Cerebellar cortex (tissue), 1 donor: ENCODE measurements at regions not wholly inside any gene's neighbourhood (a gene's known extent, or its start where the extent isn't known, plus 50 kb on each side); places are given as distances from the start of the nearest gene placed in this dataset.

ENCODE experiments used
- DNase-seq: peaks from one replicate; pipeline ENCODE4 v3.0.0-alpha.2; 2015; ENCODE audit warnings: low spot score

DNA sequence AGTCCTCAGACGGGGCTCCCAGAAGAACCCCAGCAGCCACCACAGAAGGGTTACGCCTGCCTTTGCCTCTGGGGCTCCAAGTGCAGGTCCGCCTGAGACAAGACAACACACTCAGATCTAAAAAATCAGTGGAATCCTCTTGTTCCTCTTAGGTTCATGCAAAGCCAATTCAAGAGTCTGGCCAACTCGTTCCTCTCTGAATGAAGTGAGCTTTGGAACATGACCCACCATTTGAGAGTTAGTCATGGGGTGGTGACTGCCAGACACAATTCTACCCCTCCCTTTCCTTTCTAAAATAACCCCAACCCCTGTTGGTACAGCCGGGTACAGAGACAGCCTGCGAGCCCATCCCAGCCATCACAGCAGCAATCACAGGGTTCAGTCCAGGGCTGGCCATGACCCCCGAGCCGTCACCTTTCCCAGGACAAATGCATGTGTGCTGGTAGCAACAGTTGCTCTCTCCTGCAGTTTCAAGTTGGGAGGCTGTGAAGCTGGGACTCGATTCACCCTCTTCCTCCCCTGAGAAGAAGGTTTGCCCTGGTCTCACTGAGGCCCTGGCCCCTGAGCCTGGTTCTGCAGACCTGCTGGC is 183.1 kb upstream of the SH3BP4 start:
- no peak for DNase-seq

DNA sequence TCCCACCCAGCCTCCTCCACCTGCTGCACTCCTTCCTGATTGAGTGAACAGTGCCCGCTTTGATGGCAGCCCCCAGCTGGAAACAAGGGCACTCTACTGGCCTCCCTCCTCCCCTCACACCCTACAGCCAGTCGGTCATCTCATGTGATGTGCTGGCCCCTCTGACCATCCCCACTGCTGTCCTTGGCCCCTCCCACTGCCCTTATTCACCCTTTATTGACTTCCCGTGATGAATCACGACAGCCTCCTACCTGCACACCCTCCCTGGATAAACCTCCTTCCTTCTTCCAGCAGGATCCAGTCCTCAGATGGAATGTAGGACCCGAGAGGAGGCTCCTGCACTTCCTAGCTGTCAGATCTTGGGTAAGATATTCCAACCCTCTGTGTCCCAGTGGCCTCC is 186.5 kb upstream of the SH3BP4 start:
- no peak for DNase-seq

DNA sequence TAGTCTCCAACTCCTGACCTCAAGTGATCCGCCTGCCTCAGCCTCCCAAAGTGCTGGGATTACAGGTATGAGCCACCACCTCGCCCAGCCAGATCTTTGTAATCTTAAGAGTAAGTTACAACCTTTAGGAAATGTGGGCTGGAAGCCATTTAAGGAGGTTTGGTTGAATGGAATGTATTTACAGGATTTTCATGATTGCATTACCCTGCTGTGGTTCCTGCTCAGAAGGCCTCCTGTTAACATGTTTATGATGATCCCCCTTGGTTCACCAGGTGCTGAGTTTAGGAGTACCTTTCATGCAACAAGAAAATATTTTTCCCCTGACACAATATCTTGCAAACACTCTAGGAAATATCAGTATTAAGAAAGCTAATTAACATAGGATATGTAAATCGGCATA is 187.4 kb upstream of the SH3BP4 start:
- no peak for DNase-seq

DNA sequence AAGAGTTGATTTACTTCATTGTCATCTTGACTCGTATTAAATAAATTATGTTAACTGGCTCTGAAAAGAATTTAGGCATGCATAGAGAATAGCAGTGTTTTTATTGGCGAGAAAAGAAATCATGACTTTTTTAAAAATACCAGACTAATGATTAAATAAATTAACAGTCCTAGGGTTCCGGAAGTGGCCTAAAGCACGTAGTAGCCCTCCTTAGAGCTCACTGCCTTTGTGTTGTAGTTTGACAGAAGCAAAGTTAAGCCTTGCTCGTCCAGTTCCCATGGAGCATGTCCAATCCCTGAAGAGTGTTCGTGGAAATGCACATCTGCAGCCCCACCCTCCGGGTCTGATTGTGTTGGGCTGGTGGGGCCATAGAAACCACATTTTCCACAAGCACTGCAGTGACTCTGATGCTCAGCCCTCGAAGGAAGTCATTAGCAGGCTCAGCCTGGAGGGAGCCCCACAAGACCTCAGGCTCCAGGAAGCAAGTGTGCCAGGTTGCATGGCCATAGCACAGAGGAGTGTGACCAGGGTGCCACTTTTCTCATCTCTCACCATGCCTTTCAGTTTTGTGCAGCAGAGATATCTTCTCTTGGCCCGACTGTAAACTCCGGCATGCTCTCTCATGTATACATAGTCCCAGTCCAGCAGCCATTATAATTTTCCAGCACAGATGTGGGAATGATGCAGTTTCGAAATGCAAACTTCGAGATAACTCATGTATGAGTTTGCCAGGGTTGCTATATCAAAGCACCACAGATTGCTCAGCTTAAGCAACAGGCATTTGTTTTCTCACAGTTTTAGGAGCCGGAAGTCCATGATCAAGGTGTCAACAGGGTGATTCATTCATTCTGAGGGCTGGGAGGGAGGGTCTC is 188.6 kb upstream of the SH3BP4 start:
- DNase-seq, result no peak

DNA sequence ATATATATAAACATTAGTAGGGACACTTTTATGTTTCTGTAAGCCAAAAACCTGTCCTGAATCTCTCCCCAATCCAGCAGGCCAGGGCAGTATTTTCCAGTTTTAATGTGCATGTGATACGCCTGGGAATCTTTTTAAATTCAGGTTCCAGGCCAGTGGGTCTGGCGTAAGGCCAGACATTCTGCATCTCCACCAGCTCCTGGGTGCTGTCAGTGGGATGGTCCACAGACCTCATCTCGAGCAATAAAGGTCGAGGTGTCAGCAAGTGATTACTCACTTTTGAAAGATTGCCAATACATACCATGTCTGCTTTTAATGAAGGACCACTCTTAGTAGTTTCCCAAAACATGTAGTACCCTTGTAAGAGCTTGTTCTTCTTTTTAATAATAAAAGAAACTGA is 189.9 kb upstream of the SH3BP4 start:
- DNase-seq, result no peak

DNA sequence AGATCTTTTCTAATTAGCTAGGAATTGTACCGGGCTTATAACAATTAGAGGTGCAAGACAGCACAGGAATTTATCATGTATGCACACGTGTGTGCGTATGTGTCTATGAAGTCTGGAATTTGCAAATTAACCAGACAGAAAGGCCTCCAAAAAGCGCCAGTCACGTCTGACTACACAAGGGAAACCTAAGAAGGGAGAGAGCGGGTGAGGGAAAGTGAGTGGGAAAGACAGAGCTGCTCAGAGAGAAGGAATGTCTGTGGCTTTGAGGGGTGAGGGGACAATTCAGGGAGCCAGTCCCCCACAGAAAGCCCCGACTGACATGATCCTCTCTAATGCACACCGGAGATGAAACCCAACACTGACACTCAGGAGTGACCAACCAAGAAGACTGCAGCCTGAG is 197.7 kb upstream of the SH3BP4 start:
- no peak for DNase-seq

DNA sequence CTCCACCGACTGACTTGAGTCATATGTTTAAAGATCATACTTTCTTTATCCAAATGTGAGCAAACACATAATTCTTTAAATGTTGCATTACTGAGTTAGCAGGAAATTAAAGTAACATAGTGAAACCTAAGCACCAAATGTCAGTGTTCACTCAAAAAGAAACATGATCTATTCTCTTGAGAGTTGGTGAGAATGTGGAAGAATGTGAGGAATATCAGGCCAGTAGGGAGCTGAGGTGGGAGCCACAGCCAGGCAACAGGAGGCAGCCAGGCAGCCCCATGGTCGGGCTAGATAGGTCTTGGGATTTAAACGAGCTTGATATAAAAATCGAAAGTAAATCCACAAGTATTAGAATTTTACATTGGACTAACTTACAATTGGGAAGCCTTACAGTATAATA is 198.1 kb upstream of the SH3BP4 start:
- no peak for DNase-seq

DNA sequence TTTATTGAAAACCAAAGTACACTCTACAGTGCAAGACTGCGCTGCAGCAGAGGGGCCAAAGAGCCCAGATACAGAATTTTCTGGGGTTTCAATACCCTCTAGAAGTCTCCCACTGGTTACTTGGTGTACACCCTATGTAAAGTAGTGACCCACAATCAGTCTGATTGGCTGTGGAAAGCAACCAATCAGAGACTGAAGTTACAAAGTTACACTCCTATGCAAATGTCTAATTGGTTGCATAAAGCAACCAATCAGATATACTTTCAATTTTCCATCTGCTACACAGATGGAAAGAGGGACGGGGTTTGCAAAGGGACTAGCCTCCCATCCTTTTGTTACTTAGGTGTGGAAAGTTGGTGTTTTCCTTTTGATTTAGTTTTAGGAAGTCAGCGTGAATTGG is 198.9 kb upstream of the SH3BP4 start:
- DNase-seq, result no peak

DNA sequence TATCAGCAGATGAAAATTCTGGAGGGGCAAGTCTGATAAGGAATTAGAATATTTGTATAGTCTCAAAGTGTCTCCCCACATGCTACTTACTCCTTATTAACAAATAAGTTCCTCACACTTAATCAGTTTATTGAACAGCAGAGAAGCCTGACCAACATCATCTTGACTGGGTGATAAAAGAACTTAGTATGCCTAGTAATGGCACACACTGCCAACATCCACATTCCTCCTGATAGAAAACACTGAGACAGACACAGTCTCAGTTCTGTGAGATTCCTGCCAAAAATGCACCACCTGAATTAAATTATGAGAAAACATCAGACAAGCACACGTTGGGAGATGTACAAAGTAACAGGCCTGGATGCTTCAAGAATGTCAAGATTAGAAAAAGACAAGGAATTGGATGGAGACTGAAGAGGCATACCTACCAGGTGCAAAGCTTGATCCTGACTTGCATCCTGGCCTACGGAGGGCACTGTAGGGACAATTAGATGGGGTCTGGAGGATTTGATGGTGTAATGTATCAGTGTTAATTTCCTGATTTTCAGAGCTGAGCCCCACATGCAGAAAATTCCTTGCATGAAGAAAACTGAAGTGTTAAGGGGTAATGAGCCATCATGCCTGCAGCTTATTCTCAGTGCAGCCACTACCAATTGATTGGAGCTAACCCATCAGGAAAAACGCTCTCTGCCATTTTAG is 200.4 kb upstream of the SH3BP4 start:
- DNase-seq, result no peak

DNA sequence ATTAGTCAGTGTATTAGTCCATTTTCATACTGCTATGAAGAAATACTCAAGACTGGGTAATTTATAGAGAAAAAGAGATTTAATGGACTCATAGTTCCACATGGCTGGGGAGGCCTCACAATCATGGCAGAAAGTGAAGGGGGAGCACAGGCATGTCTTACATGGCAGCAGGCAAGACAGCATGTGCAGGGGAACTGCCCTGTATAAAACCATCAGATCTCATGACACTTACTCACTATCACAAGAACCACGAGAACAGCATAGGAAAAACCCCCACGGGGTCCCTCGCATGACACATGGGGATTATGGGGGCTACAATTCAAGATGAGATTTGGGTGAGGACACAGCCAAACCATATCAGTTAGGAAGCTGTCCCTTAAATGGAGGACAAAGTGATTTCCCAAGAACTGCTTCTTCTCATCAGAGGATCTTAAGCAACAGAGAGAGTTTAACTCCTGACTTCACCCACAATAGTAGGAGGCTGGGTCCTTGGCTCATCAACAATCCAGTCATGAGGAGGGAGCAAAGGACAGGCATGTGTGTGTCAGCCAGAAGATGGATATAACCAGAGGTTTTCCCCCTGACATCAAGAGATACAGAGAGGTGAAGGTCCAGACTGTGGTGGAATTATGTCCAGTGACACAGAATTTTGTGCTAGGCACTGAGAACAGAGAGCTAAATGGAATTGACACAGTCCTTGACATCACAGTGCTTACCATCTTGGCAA is 203.8 kb upstream of the SH3BP4 start:
- DNase-seq, result no peak

DNA sequence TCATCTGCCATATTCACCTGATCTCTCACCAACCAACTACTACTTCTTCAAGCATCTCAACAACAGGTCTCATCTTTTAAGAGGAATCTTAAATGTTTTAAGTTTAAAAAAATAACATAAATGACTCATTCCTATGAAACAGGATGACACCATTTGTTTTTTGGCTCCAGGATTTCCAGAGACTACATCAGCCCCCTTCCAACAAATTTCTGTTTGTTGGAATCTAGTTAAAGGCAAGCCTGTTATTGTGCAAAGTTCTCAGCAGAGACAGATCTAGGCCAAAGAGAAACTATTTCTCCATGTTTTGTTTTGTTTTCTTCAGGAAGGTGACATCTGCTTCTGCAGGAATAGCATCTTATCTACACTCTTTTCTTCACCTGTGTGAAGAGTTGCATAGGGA is 204.8 kb upstream of the SH3BP4 start:
- no peak for DNase-seq

DNA sequence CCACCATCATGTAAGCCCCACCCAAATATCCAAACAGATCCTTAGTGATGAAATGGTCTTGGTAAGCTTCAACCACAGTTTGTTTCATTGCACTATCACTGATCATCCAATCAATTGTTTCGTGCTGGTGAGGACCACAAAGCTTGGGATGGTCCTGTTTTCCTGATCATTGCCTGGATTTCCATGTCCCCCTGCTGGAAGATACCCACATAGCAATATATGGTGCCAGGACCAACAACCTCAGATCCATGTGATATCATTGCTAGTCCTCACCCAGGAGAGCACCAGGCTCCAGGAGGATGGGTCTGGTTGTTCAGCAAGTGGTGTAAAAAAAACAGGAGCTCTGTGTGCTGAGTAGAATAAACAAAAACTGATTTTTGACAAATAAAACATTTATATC is 206.5 kb upstream of the SH3BP4 start:
- no peak for DNase-seq

DNA sequence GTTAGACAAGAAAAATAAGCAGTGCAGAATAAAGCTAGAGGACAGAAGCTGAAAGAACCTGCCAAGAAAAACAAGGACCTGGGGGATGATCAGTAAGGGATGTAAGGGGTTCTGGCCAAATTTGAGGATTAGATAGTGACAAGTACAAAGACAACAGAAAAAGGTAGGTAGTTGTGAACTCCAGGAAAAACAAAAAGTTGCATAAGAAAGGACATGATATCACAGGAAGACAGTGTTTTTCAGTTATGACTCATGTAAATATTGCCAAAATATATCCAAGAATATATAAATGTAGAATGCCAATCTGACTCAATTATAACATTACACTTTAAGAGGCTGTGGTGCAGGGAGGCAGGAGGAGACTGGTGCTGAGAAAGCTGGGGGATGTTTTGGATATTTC is 209.8 kb upstream of the SH3BP4 start:
- no peak for DNase-seq

DNA sequence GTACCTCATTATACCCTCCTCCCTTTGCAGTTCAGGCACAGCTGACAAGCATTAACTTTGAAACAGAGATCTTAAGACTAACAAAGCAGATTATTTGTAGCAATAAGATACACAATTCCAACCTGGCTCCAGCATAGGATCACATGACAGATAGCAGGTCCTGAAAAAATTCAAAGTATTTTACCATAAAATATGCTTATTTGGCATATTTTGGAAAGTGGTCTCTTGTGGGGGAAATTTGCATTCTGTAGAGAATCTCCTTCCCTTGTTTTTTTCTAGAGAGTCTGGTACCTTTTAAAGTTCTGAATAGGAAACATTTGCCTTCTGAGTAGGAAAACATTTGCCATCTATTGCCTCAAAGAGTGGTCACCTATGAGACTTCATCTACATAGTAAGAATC is 212.8 kb upstream of the SH3BP4 start:
- DNase-seq, result no peak

DNA sequence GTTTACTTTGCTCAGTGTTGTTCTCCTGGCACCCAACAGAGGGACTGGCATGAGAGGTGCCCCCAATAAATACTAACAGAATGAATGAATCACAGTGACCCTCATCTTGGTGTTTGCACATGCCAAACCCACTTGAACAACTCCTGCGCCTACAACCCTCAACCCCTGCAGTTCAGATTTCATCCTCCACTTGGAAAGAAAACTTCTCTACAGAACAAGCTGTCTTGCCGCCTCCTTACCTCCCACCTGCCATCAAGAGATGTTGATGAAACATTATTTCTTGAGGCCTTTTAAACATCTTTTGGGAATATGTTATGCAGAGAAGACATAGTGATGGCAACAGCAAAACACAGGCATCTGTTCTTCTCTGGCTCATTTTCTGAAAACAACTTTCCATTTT is 216.0 kb upstream of the SH3BP4 start:
- no peak for DNase-seq

DNA sequence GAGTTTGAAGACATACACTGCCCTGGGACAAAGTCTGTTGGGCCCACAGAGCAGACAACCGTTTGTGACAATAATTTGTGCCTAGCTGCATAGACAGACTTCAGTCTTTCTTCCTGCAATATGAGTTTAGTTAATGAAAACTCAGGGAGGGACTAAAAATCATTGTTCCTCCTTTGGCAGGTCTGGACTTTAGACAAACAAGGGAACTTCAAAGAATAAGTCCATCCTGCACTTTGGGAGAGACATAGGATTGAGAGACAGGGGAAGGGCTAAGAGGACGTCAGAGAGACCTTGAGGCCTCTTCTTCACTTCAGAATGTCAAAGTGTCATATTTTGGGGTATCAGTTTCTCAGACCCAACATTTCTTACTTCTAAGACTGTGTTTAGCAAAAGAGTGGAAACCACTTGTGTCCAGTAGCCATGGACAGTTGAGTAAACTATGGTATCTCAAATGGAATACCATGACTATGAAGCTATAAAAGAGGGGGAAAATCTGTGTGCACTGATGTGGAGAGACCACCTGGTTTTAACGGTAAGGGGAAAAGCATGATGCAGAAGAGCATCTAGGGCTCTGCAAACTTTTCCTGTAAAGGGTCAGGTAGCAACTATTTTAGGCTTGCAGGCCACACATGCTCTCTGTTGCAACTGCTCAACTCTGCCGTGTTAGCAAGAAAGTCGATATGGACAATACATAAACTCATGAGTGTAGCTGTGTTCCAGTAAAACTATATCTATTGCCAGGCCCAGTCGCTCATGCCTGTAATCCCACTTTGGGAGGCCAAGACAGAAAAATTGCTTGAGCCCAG is 217.8 kb upstream of the SH3BP4 start:
- no peak for DNase-seq

DNA sequence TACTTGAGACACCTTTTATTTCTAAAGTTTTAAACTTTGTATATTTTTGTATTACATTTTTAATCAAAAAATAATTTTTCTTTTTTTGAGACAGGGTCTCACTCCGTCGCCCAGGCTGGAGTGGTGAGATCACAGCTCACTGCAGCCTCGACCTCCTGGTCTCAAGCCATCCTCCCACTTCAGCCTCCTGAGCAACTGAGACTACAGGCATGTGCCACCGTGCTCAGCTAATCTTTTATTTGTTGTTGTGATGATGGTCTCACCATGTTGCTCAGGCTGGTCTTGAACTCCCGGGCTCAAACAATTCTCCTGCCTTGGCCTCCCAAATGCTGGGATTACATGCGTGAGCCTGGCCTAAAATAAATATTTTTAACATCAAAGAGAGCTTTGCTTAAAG is 218.7 kb upstream of the SH3BP4 start:
- no peak for DNase-seq

DNA sequence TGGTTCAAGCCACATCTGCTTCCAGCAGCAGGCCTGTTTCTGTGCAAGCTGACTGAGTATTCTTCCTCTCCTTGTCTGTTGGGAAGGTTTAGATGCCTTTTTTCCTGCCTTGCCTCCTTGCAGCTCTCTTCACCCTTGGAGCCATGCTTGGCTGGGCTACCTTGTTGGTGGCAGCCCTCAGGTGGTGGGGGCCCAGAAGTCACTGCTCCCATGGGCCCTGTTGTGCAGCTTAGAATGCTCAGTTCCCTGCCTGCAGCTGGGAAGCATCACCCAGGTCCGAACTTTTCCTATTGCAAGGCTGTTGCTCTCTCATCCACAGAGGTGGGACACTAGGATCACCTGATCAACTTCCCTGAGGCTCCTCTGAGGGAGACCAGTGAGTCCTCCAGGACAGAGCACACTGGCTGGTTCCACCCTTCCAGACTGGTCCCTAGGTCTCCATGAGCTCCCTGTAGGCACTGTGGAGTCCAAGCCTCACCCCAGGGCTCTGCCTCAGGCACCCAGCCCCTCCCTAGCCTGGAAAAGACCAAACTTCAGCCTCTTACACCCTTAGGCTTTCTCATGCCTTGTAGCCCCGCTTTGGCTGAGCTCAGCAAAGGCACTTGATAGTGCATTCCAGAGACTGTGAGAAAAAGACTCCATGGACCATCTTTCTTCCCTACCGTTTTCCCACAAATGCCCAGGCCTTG is 219.3 kb upstream of the SH3BP4 start:
- no peak for DNase-seq

DNA sequence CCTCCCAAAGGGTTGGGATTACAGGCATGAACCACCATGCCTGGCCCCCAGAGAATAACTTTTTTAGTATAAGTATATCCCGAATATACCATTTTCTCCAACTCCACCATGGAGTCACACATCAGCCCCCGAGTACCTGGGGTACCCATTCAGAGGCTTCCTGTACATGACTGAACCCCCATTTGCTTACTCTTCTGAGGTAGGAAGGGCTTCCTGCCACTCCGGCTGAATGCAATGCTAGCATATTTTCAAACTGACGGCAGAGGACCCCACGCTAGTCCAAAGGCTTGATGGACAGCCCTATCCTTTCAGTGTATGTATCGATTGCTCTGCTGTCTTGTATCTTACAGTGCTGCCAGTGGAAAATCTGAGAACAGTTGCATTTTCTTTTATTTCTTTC is 220.6 kb upstream of the SH3BP4 start:
- no peak for DNase-seq

DNA sequence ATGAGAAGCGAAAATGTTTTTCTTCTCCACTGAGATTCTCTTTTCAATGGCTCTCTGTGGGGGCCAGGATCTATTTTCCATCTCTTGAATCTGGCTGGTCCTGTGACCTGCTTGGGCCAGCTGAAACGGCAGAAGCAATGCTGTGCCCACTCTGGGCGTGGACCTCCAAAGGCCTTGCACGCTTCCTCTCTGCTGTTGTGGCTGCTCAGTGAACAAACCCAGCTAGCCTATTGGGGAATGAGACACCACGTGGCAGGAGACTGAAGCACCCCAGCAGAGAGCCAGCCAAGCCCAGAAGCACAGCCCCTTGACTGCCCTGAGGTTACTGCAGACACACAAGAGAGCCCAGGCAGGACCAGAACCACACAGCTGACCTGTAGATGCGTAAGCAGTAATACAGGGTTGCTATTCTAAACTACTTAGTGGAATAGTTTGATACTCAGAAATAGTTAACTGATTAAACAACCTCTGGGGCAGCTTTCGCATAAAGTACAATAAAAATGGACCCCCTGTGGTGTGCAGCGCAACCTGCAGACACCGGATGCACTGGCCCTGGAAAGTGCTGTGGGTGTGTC is 221.7 kb upstream of the SH3BP4 start:
- no peak for DNase-seq
